ENCODE measurements at regions not wholly inside any gene's neighbourhood (a gene's known extent, or its start where the extent isn't known, plus 50 kb on each side); places are given as distances from the start of the nearest gene placed in this dataset.

GRCh38 chr7:30212701-30213111 is 71.7 kb upstream of the ZNRF2 start:
- H3K4me3 ChIP-seq (ENCODE audit: low read length): no peak overlapping the region
- DNase-seq (ENCODE audit: low read depth): no peak
- TF ChIP-seq, protein P1, sequence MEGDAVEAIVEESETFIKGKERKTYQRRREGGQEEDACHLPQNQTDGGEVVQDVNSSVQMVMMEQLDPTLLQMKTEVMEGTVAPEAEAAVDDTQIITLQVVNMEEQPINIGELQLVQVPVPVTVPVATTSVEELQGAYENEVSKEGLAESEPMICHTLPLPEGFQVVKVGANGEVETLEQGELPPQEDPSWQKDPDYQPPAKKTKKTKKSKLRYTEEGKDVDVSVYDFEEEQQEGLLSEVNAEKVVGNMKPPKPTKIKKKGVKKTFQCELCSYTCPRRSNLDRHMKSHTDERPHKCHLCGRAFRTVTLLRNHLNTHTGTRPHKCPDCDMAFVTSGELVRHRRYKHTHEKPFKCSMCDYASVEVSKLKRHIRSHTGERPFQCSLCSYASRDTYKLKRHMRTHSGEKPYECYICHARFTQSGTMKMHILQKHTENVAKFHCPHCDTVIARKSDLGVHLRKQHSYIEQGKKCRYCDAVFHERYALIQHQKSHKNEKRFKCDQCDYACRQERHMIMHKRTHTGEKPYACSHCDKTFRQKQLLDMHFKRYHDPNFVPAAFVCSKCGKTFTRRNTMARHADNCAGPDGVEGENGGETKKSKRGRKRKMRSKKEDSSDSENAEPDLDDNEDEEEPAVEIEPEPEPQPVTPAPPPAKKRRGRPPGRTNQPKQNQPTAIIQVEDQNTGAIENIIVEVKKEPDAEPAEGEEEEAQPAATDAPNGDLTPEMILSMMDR (conservative IDR thresholded peaks at IDR 0.05; ENCODE audit: low read depth, low read length): no peak

- no peak for DNase-seq (ENCODE audit: low read depth)
- no peak overlapping the region for H3K4me3 ChIP-seq (ENCODE audit: low read length)
- TF ChIP-seq, protein P1 (conservative IDR thresholded peaks at IDR 0.05; ENCODE audit: low read depth, low read length): no peak
Measured at GRCh38 chr7:30213637-30214036, 70.8 kb upstream of the ZNRF2 start.

DNA sequence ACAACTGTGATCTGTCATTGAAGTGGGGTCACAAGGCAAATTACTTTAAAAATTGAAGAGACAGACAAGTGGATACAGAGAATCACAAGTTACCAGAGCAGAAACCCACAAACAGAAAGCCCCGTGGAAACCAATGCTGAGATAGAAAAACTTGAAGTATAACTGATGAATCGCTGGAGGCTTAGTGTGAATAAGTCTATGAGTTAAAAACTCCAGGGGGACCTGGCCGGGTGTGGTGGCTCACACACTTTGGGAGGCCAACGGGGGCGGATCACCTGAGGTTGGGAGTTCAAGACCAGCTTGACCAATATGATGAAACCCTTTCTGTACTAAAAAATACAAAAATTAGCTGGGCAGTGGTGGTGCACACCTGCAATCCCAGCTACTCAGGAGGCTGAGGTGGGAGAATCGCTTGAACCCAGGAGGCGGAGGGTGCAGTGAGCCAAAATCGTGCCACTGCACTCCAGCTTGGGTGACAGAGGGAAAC is 69.7 kb upstream of the ZNRF2 start:
- no peak overlapping the region for H3K4me3 ChIP-seq (ENCODE audit: low read length)
- DNase-seq (ENCODE audit: low read depth): no peak
- TF ChIP-seq, protein P1 (conservative IDR thresholded peaks at IDR 0.05; ENCODE audit: low read depth, low read length): no peak

GRCh38 chr7:30221764-30222163 is 62.6 kb upstream of the ZNRF2 start:
- no peak overlapping the region for H3K4me3 ChIP-seq (ENCODE audit: low read length)
- DNase-seq (ENCODE audit: low read depth): no peak
- TF ChIP-seq, protein P1 (conservative IDR thresholded peaks at IDR 0.05; ENCODE audit: low read depth, low read length): no peak

GRCh38 chr7:30222515-30223215 is 61.7 kb upstream of the ZNRF2 start:
- DNase-seq (ENCODE audit: low read depth): no peak
- no peak overlapping the region for H3K4me3 ChIP-seq (ENCODE audit: low read length)

DNA sequence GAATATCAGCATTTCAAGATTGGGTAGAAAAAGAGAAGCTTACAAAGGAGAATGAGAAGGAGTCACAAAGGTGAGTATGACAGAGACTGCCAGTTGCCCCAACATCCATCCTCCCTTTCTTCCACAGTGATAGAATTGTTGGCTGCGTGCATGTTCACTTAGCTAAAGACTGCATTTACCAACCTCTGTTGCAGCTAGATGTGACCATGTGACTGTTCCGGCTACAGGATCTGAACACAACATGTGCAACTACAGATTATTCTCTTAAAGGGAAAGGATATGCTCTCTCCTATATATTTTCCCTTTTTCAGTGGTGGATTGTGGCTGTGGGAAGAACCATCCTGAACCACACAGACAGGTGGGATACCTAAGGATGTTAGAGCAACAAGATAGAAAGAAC is 60.5 kb upstream of the ZNRF2 start:
- no peak for DNase-seq (ENCODE audit: low read depth)
- no peak overlapping the region for H3K4me3 ChIP-seq (ENCODE audit: low read length)
- TF ChIP-seq, protein P1 (conservative IDR thresholded peaks at IDR 0.05; ENCODE audit: low read depth, low read length): no peak

More at GRCh38 chr7:30222515-30223215, 61.7 kb upstream of the ZNRF2 start:
- TF ChIP-seq, protein P1 (conservative IDR thresholded peaks at IDR 0.05; ENCODE audit: low read depth, low read length): no peak

DNA sequence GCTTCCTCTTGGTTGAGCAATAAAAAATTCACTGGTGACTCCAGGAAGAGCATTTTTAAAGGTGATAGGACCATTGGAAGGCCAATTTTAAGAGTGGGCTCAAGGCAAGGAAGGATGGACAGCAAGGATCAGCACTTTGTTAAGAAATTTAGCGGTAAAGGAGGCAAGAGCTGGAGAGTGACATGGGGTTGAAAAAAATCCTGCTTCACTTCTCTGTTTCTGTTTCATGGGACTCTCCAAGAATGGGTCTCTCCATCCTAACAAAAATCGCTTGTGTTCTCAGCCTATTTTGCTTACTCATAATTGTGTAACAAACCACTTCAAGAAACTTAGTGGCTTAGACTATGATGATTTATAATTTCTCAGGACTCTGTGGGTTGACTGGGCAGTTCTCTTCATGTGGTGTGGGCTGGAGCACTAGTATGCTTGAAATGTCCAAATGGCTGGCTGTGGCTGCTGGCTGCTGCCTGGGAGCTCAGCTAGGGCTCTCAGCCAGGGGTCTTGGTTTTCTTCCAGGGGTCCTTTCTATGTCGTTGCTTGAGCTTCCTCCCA is 59.8 kb upstream of the ZNRF2 start:
- no peak for DNase-seq (ENCODE audit: low read depth)
- TF ChIP-seq, protein P1 (conservative IDR thresholded peaks at IDR 0.05; ENCODE audit: low read depth, low read length): no peak
- no peak overlapping the region for H3K4me3 ChIP-seq (ENCODE audit: low read length)

Data from retinal pigment epithelial cell (primary cell).